ENCODE measurements at regions not wholly inside any gene's neighbourhood (a gene's known extent, or its start where the extent isn't known, plus 50 kb on each side); places are given as distances from the start of the nearest gene placed in this dataset.

GRCh38 chr14:101253948-101254347, 307.3 kb upstream of the DIO3 start (continued):
- TF ChIP-seq FOXJ3 (CRISPR knock-in tag; IDR thresholded peaks at IDR 0.05) (no peak), POLR2AphosphoS5 (IDR thresholded peaks at IDR 0.05; ENCODE audit: low read depth, low read length) (no peak)

GRCh38 chr14:101254805-101255764, 306.2 kb upstream of the DIO3 start:
- H3K79me2 ChIP-seq (ENCODE audit: insufficient read depth) = no peaks in the 10 kb centered on the region
- no peak overlapping the region for H3K9ac ChIP-seq
- no peaks in the 10 kb centered on the region for H3K9me3 ChIP-seq
- ChIA-PET CTCF (interaction anchor here (1.3 to 1.4 kb wide), 2 partner anchors 20 to 305 kb away, joined by 3 read pairs; no protein-coding TSS in a partner anchor), POLR2A (no interaction called here)
- TF ChIP-seq NFIC (IDR thresholded peaks at IDR 0.05; ENCODE audit: borderline replicate concordance) (no peak), ELF1 (IDR thresholded peaks at IDR 0.05) (no peak), FOSL2 (IDR thresholded peaks at IDR 0.05; ENCODE audit: borderline replicate concordance, low read depth) (no peak), JUND (IDR thresholded peaks at IDR 0.05) (no peak), SIN3A (IDR thresholded peaks at IDR 0.05; ENCODE audit: borderline replicate concordance, low read depth, low read length) (no peak), IRF3 (IDR thresholded peaks at IDR 0.05; ENCODE audit: low read depth, low read length) (no peak), MEF2A (IDR thresholded peaks at IDR 0.05; ENCODE audit: borderline replicate concordance, low read depth) (no peak), RAD21 (IDR thresholded peaks at IDR 0.05; ENCODE audit: low read length) (no peak), SMC3 (IDR thresholded peaks at IDR 0.05; ENCODE audit: low read depth, low read length) (no peak), MAX (IDR thresholded peaks at IDR 0.05; ENCODE audit: low read depth) (no peak)
- H3K4me1 ChIP-seq (ENCODE audit: control insufficient read depth in 1 of 2, insufficient read depth in 2 of 2, low read depth in 1 of 2, low read length in 1 of 2) = no peaks in the 10 kb centered on the region; a peak in 1 of 4 replicates
- no peak overlapping the region for H3K27ac ChIP-seq (ENCODE audit: low read depth in 2 of 2, low read length in 1 of 2)
- H3K36me3 ChIP-seq (replicated peaks in 1 of 2; ENCODE audit: control insufficient read depth in 1 of 2, insufficient read depth in 2 of 2, low read length in 1 of 2) = no peaks in the 10 kb centered on the region
- no peaks in the 10 kb centered on the region for H3F3A ChIP-seq (replicated peaks; ENCODE audit: insufficient read depth)
- no peaks in the 10 kb centered on the region for H3K9me2 ChIP-seq
- WGBS (ENCODE audit: low lambda C conversion rate) = 47% methylated on average over 17 of the region's 17 CpGs
- peak; percentile 11 for DNase-seq
- H3K4me2 ChIP-seq = no peak overlapping the region
- no peak overlapping the region for H2AFZ ChIP-seq (ENCODE audit: low read depth)
- no peaks in the 10 kb centered on the region for H4K20me1 ChIP-seq (ENCODE audit: insufficient read depth)
- no peaks in the 10 kb centered on the region for H3K27me3 ChIP-seq (ENCODE audit: insufficient read depth)
- H3K4me3 ChIP-seq (ENCODE audit: low read depth in 2 of 2, low read length in 1 of 2) = no peak overlapping the region

GRCh38 chr14:101255765-101256125, 305.6 kb upstream of the DIO3 start:
- H3F3A ChIP-seq (replicated peaks; ENCODE audit: insufficient read depth) = no peaks in the 10 kb centered on the region
- H3K4me2 ChIP-seq = no peak overlapping the region
- 17% methylated on average over 5 of the region's 8 CpGs for WGBS (ENCODE audit: low lambda C conversion rate)
- no peak for TF ChIP-seq EP300 (IDR thresholded peaks at IDR 0.05; ENCODE audit: borderline replicate concordance in 1 of 2, low read depth in 1 of 2, low read length in 1 of 2)
- TF ChIP-seq NRF1 (IDR thresholded peaks at IDR 0.05; ENCODE audit: low read depth, low read length) = no peak
- no peak for TF ChIP-seq FOSL2 (IDR thresholded peaks at IDR 0.05; ENCODE audit: borderline replicate concordance, low read depth)
- no peak for TF ChIP-seq USF2 (IDR thresholded peaks at IDR 0.05; ENCODE audit: borderline replicate concordance, low read depth, low read length)
- no peak for TF ChIP-seq NFIC (IDR thresholded peaks at IDR 0.05; ENCODE audit: borderline replicate concordance)
- no peak for TF ChIP-seq ZBTB33 (IDR thresholded peaks at IDR 0.05; ENCODE audit: borderline replicate concordance, low read depth)
- no peak for TF ChIP-seq GABPA (IDR thresholded peaks at IDR 0.05; ENCODE audit: low read depth)
- no peak for TF ChIP-seq MAX (IDR thresholded peaks at IDR 0.05; ENCODE audit: low read depth)
- TF ChIP-seq RAD21 (IDR thresholded peaks at IDR 0.05; ENCODE audit: low read length) = no peak
- TF ChIP-seq SMC3 (IDR thresholded peaks at IDR 0.05; ENCODE audit: low read depth, low read length) = no peak
- TF ChIP-seq JUND (IDR thresholded peaks at IDR 0.05) = no peak
- no peaks in the 10 kb centered on the region for H3K9me2 ChIP-seq
- CTCF ChIA-PET = interaction anchor here (1.4 kb wide), 1 partner anchor 20 kb away, joined by 3 read pairs; no protein-coding TSS in a partner anchor
- peak; percentile 1 for DNase-seq
- no peaks in the 10 kb centered on the region for H3K36me3 ChIP-seq (replicated peaks in 1 of 2; ENCODE audit: control insufficient read depth in 1 of 2, insufficient read depth in 2 of 2, low read length in 1 of 2)
- no peaks in the 10 kb centered on the region for H3K9me3 ChIP-seq
- no peak overlapping the region for H3K9ac ChIP-seq
- H3K27ac ChIP-seq (ENCODE audit: low read depth in 2 of 2, low read length in 1 of 2) = no peak overlapping the region
- H2AFZ ChIP-seq (ENCODE audit: low read depth) = no peak overlapping the region
- H3K4me3 ChIP-seq (ENCODE audit: low read depth in 2 of 2, low read length in 1 of 2) = no peak overlapping the region
- POLR2A ChIA-PET = no interaction called here
- H3K27me3 ChIP-seq (ENCODE audit: insufficient read depth) = no peaks in the 10 kb centered on the region
- no peaks in the 10 kb centered on the region for H3K79me2 ChIP-seq (ENCODE audit: insufficient read depth)
- no peaks in the 10 kb centered on the region for H4K20me1 ChIP-seq (ENCODE audit: insufficient read depth)
- H3K4me1 ChIP-seq (ENCODE audit: control insufficient read depth in 1 of 2, insufficient read depth in 2 of 2, low read depth in 1 of 2, low read length in 1 of 2) = no peaks in the 10 kb centered on the region

Measured in SK-N-SH (cell line).